ENCODE measurements at regions not wholly inside any gene's neighbourhood (a gene's known extent, or its start where the extent isn't known, plus 50 kb on each side); places are given as distances from the start of the nearest gene placed in this dataset.
"Not testable (repeated sequence)": the region's sequence is repeated elsewhere in the genome, so short reads cannot be mapped to it uniquely, and the experiment has no call there.

GRCh38 chr17:18564099-18564448 is 80.1 kb downstream of the TBC1D28 start:
- peak; percentile 59 for TF ChIP-seq CTCF (conservative IDR thresholded peaks at IDR 0.05; ENCODE audit: low read length)
- not testable (repeated sequence) for TF ChIP-seq EZH2phosphoT487 (IDR thresholded peaks at IDR 0.05; ENCODE audit: borderline replicate concordance)
